ENCODE measurements at regions not wholly inside any gene's neighbourhood (a gene's known extent, or its start where the extent isn't known, plus 50 kb on each side); places are given as distances from the start of the nearest gene placed in this dataset.

DNA sequence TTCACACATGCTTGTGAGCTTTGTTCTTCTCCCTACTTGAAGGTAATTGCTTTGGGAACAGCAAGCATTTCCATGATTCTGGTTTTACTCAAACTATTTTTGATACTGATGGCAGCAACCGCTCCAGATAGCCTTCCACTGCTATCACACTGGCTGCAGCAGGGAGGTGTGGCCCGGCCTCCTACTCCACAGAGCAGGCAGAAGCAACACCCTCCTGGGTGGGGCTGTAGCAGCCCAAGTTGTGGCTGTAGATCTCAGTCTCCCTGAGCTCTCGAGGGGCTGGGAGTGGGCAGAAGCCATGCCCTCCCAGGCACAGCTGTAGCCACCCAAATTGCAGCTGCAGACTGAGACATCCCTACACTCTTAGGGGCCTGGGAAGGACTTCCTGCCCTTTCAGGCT, 878.8 kb upstream of the GBE1 start:
- no peak overlapping the region for H3K4me3 Mint-ChIP-seq
- TF ChIP-seq NANOG (IDR thresholded peaks at IDR 0.05; ENCODE audit: borderline replicate concordance), result no peak
- TF ChIP-seq, protein P1, sequence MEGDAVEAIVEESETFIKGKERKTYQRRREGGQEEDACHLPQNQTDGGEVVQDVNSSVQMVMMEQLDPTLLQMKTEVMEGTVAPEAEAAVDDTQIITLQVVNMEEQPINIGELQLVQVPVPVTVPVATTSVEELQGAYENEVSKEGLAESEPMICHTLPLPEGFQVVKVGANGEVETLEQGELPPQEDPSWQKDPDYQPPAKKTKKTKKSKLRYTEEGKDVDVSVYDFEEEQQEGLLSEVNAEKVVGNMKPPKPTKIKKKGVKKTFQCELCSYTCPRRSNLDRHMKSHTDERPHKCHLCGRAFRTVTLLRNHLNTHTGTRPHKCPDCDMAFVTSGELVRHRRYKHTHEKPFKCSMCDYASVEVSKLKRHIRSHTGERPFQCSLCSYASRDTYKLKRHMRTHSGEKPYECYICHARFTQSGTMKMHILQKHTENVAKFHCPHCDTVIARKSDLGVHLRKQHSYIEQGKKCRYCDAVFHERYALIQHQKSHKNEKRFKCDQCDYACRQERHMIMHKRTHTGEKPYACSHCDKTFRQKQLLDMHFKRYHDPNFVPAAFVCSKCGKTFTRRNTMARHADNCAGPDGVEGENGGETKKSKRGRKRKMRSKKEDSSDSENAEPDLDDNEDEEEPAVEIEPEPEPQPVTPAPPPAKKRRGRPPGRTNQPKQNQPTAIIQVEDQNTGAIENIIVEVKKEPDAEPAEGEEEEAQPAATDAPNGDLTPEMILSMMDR (conservative IDR thresholded peaks at IDR 0.05; ENCODE audit: low read depth in 2 of 2), result no peak
- TF ChIP-seq ZNF114 (CRISPR knock-in tag; IDR thresholded peaks at IDR 0.05), result no peak
- no peak for TF ChIP-seq REST (IDR thresholded peaks at IDR 0.05; ENCODE audit: unreplicated experiment)
- TF ChIP-seq ZNF331 (CRISPR knock-in tag; IDR thresholded peaks at IDR 0.05; ENCODE audit: low read depth), result no peak
- TF ChIP-seq JUNB (IDR thresholded peaks at IDR 0.05; ENCODE audit: unreplicated experiment), result no peak
- TF ChIP-seq POLR2AphosphoS5 (IDR thresholded peaks at IDR 0.05; ENCODE audit: low read depth), result no peak
- no peak for TF ChIP-seq STAT1 (IDR thresholded peaks at IDR 0.05; ENCODE audit: unreplicated experiment)
- no peak for TF ChIP-seq CREB1 (CRISPR knock-in tag; IDR thresholded peaks at IDR 0.05; ENCODE audit: low read depth)
- no peak overlapping the region for H3K27ac ChIP-seq (ENCODE audit: low read depth)
- H3K27me3 ChIP-seq (ENCODE audit: insufficient read depth), result no peaks in the 10 kb centered on the region
- peaks cover 27% of the 10 kb centered on the region for H3K9me3 Mint-ChIP-seq
- peaks cover 5% of the 10 kb centered on the region for H3K27me3 Mint-ChIP-seq (ENCODE audit: insufficient read depth, low read depth, poor library complexity)
- DNase-seq (ENCODE audit: low spot score) (no peak), ATAC-seq (no peak)
- no peaks in the 10 kb centered on the region for H3K79me2 ChIP-seq (replicated peaks; ENCODE audit: insufficient read depth)
- H3K36me3 ChIP-seq (ENCODE audit: insufficient read depth), result 0 out of 2 replicates have a peak, but pooled peaks cover 10% of the 10 kb centered on the region
- H4K20me1 ChIP-seq (replicated peaks; ENCODE audit: insufficient read depth), result no peaks in the 10 kb centered on the region
- peaks cover 7% of the 10 kb centered on the region for H3K9me2 ChIP-seq (ENCODE audit: insufficient read depth)
- peaks cover 20% of the 10 kb centered on the region for H3K36me3 Mint-ChIP-seq (ENCODE audit: low read depth)
- H3K27ac Mint-ChIP-seq, result no peak overlapping the region
- no peak overlapping the region for H3K4me3 ChIP-seq
- no peaks in the 10 kb centered on the region for H3K4me1 ChIP-seq (ENCODE audit: insufficient read depth)
- H3K4me1 Mint-ChIP-seq, result no peaks in the 10 kb centered on the region
- no peaks in the 10 kb centered on the region for H3F3A ChIP-seq (replicated peaks; ENCODE audit: low read depth)
- H2AFZ ChIP-seq, result no peak overlapping the region
- no peak overlapping the region for H3K4me2 ChIP-seq

GRCh38 chr3:82637574-82637973, 876.1 kb upstream of the GBE1 start:
- DNase-seq (ENCODE audit: low spot score) (no peak), ATAC-seq (no peak)
- Mint-ChIP-seq H3K27ac (no peak overlapping the region), H3K4me1 (peaks cover 5% of the 10 kb centered on the region), H3K4me3 (no peak overlapping the region), H3K27me3 (ENCODE audit: insufficient read depth, low read depth, poor library complexity) (peaks cover 8% of the 10 kb centered on the region), H3K36me3 (ENCODE audit: low read depth) (peaks cover 20% of the 10 kb centered on the region), H3K9me3 (peaks cover 27% of the 10 kb centered on the region)
- no peaks in the 10 kb centered on the region for H3K79me2 ChIP-seq (replicated peaks; ENCODE audit: insufficient read depth)
- H3K36me3 ChIP-seq (ENCODE audit: insufficient read depth), result 0 out of 2 replicates have a peak, but pooled peaks cover 10% of the 10 kb centered on the region
- H3K4me3 ChIP-seq, result no peak overlapping the region
- H3K9me2 ChIP-seq (ENCODE audit: insufficient read depth), result peaks cover 3% of the 10 kb centered on the region; the same call in 1 of the 2 replicates
- H4K20me1 ChIP-seq (replicated peaks; ENCODE audit: insufficient read depth), result no peaks in the 10 kb centered on the region
- H3F3A ChIP-seq (replicated peaks; ENCODE audit: low read depth), result no peaks in the 10 kb centered on the region
- H3K27ac ChIP-seq (ENCODE audit: low read depth), result no peak overlapping the region
- H2AFZ ChIP-seq, result no peak overlapping the region
- no peaks in the 10 kb centered on the region for H3K4me1 ChIP-seq (ENCODE audit: insufficient read depth)
- no peak overlapping the region for H3K4me2 ChIP-seq
- H3K27me3 ChIP-seq (ENCODE audit: insufficient read depth), result no peaks in the 10 kb centered on the region
- TF ChIP-seq CREB1 (CRISPR knock-in tag; IDR thresholded peaks at IDR 0.05; ENCODE audit: low read depth) (no peak), STAT1 (IDR thresholded peaks at IDR 0.05; ENCODE audit: unreplicated experiment) (no peak), JUNB (IDR thresholded peaks at IDR 0.05; ENCODE audit: unreplicated experiment) (no peak), EZH2 (IDR thresholded peaks at IDR 0.05; ENCODE audit: low read depth, unreplicated experiment) (no peak), ZNF114 (CRISPR knock-in tag; IDR thresholded peaks at IDR 0.05) (no peak)
- TF ChIP-seq, protein P1 (conservative IDR thresholded peaks at IDR 0.05; ENCODE audit: low read depth in 2 of 2), result no peak
